HUES64 (cell line): ENCODE measurements at regions not wholly inside any gene's neighbourhood (a gene's known extent, or its start where the extent isn't known, plus 50 kb on each side); places are given as distances from the start of the nearest gene placed in this dataset.
"Not testable (repeated sequence)": the region's sequence is repeated elsewhere in the genome, so short reads cannot be mapped to it uniquely, and the experiment has no call there.

Source experiments
- H3K27ac ChIP-seq: 2 replicates; pipeline ENCODE4 v1.7.0; 2013; ENCODE audit warnings: low read depth, low read length, inconsistent platforms
- H3K27me3 ChIP-seq: 2 replicates; pipeline ENCODE4 v1.6.1; 2013; ENCODE audit warnings: mild to moderate bottlenecking, low read length; ENCODE audit not compliant: insufficient read depth
- H3K36me3 ChIP-seq: 2 replicates; pipeline ENCODE4 v1.6.1; 2013; ENCODE audit warnings: mild to moderate bottlenecking, low read length; ENCODE audit not compliant: insufficient read depth
- H3K4me1 ChIP-seq: 2 replicates; pipeline ENCODE4 v1.6.1; 2013; ENCODE audit warnings: mild to moderate bottlenecking, low read length, moderate library complexity; ENCODE audit not compliant: insufficient read depth
- H3K4me3 ChIP-seq: 2 replicates; pipeline ENCODE4 v1.5.1; 2013; ENCODE audit warnings: mild to moderate bottlenecking, low read length, moderate library complexity
- H3K9ac ChIP-seq: 2 replicates; pipeline ENCODE4 v1.6.1; 2013; ENCODE audit warnings: mild to moderate bottlenecking, low read depth, low read length
- H3K9me3 ChIP-seq: 2 replicates; pipeline ENCODE4 v1.6.1; 2013; ENCODE audit warnings: low read depth, low read length; ENCODE audit not compliant: insufficient read depth
- WGBS: fragments of 150-250, 120-280 bp; methylation state at CpG from one replicate; pipeline ENCODE4 v1.1.7; 2013; ENCODE audit warnings: missing lambda C conversion rate; 5-methylcytosine and 5-hydroxymethylcytosine counted together

DNA sequence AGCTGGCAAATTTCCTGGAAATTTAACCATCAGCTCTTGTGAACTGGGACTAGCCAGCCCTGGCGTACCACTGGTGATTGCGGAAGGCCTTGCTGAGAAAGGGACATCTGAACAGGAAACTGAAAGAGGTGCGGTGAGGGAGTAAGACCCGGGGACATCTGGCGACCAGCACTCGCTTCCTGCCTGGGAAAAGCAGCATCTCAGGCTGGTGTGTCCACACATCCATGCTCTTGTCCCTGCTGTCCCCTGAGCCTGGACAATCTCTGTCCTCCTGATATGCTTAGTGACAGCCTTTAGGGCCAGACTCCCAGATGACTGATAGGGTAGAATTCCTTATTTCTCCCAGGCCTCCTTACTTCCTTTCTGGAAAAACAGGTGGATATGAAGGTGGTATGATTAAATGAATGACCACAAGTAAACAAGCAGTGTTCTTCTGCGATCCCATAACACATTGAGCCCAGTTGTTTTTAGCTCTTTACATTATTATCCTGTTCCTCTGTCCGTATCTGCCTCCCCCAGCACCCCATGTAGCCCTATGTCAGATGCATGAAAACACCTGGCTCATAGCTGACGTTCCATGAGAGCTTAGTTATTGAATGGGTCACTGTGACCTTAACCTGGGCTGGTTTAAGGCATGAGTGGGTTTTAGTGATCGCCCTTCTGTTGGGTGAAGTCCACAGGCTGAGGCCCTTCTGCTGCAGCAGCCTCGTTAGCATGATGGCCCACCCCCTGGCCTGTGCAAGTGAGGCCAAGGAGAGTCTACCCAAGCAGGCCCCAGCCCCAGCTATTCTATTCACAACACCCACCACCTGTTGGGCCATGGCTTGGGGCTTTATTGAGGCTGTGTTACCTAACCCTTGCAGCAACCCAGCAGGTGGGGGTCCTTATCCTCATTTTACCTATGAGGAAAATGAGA, 76.1 kb upstream of the GADD45A start:
- Histone ChIP-seq H3K27ac (no peak overlapping the region), H3K9me3 (no peaks in the 10 kb centered on the region), H3K4me3 (no peak overlapping the region), H3K4me1 (peaks cover 10% of the 10 kb centered on the region; the same call in 1 of the 2 replicates), H3K36me3 (no peaks in the 10 kb centered on the region), H3K27me3 (no peaks in the 10 kb centered on the region), H3K9ac (no peak overlapping the region)
- WGBS, result 91% methylated on average over 11 of the region's 11 CpGs

GRCh38 chr1:67609577-67610341, 75.2 kb upstream of the GADD45A start:
- H3K4me3 ChIP-seq, result no peak overlapping the region
- no peaks in the 10 kb centered on the region for H3K9me3 ChIP-seq
- no peaks in the 10 kb centered on the region for H3K36me3 ChIP-seq
- no peak overlapping the region for H3K27ac ChIP-seq
- H3K9ac ChIP-seq, result no peak overlapping the region
- 91% methylated on average over 9 of the region's 10 CpGs for WGBS
- H3K27me3 ChIP-seq, result no peaks in the 10 kb centered on the region
- H3K4me1 ChIP-seq, result peaks cover 6% of the 10 kb centered on the region; the same call in 1 of the 2 replicates

GRCh38 chr1:67610450-67610849, 74.6 kb upstream of the GADD45A start:
- 89% methylated on average over 5 of the region's 5 CpGs for WGBS

DNA sequence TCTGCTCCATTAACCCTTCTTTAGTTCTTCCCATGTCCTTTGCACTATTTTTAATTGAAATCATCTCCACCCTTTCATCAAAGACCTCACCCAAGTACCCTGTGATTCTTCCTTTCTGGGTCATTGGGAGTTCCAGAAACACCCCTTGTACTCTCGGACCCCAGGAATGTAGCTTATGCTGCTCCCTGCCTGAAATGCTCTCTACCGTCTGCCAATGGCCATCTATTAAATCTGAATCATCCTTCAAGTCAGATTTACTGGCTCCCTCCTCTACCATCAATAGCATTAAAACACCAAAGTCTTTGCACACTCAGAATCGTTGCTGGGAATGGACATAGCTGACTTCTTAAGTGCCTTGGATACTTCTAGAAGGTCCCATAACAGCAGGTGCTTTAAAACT, 73.2 kb upstream of the GADD45A start:
- Histone ChIP-seq H3K27me3 (no peaks in the 10 kb centered on the region), H3K9ac (no peak overlapping the region), H3K4me3 (no peak overlapping the region), H3K9me3 (no peaks in the 10 kb centered on the region), H3K27ac (no peak overlapping the region), H3K36me3 (no peaks in the 10 kb centered on the region), H3K4me1 (peaks cover 4% of the 10 kb centered on the region; the same call in 1 of the 2 replicates)
- 96% methylated on average over 3 of the region's 3 CpGs for WGBS

More at GRCh38 chr1:67610450-67610849, 74.6 kb upstream of the GADD45A start:
- Histone ChIP-seq H3K27ac (no peak overlapping the region), H3K9ac (no peak overlapping the region), H3K9me3 (no peaks in the 10 kb centered on the region), H3K36me3 (no peaks in the 10 kb centered on the region), H3K27me3 (no peaks in the 10 kb centered on the region), H3K4me1 (peaks cover 4% of the 10 kb centered on the region; the same call in 1 of the 2 replicates), H3K4me3 (no peak overlapping the region)

GRCh38 chr1:67612788-67613241, 72.2 kb upstream of the GADD45A start:
- Histone ChIP-seq H3K4me1 (peaks cover 4% of the 10 kb centered on the region; the same call in 1 of the 2 replicates), H3K9me3 (no peaks in the 10 kb centered on the region), H3K27me3 (no peaks in the 10 kb centered on the region), H3K36me3 (no peaks in the 10 kb centered on the region), H3K27ac (no peak overlapping the region), H3K4me3 (no peak overlapping the region), H3K9ac (no peak overlapping the region)
- WGBS, result 92% methylated on average over 4 of the region's 4 CpGs

DNA sequence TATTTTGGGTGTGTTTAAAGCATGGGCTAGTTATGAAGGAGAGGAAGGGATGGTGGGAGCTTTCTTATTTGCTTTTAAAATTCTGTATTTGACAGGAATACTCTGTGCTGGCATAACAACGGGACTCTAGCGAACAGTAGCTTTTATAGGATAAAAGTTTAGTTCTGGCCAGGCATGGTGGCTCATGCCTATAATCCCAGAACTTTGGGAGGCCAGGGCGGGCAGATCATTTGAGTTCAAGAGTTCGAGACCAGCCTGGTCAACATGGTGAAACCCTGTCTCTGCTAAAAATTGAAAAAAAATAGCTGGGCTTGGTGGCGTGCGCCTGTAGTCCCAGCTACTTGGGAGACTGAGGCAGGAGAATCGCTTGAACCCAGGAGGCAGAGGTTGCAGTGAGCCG, 71.5 kb upstream of the GADD45A start:
- H3K4me3 ChIP-seq, H3K27ac ChIP-seq: not testable (repeated sequence)
- 94% methylated on average over 8 of the region's 8 CpGs for WGBS

GRCh38 chr1:67614511-67614934, 70.5 kb upstream of the GADD45A start:
- peaks cover 4% of the 10 kb centered on the region; the same call in 1 of the 2 replicates for H3K4me1 ChIP-seq
- no peaks in the 10 kb centered on the region for H3K9me3 ChIP-seq
- no peak overlapping the region for H3K4me3 ChIP-seq
- no peaks in the 10 kb centered on the region for H3K36me3 ChIP-seq
- 89% methylated on average over 3 of the region's 3 CpGs for WGBS
- H3K9ac ChIP-seq, result no peak overlapping the region
- no peaks in the 10 kb centered on the region for H3K27me3 ChIP-seq
- H3K27ac ChIP-seq, result no peak overlapping the region

More for the DNA sequence above, 71.5 kb upstream of the GADD45A start:
- H3K27me3 ChIP-seq, H3K9ac ChIP-seq, H3K36me3 ChIP-seq, H3K9me3 ChIP-seq, H3K4me1 ChIP-seq: not testable (repeated sequence)

GRCh38 chr1:67615886-67616285, 69.1 kb upstream of the GADD45A start:
- Histone ChIP-seq H3K27ac (no peak overlapping the region), H3K9ac (no peak overlapping the region)
- WGBS, result no CpG with 5 or more reads among the region's 1 CpG

DNA sequence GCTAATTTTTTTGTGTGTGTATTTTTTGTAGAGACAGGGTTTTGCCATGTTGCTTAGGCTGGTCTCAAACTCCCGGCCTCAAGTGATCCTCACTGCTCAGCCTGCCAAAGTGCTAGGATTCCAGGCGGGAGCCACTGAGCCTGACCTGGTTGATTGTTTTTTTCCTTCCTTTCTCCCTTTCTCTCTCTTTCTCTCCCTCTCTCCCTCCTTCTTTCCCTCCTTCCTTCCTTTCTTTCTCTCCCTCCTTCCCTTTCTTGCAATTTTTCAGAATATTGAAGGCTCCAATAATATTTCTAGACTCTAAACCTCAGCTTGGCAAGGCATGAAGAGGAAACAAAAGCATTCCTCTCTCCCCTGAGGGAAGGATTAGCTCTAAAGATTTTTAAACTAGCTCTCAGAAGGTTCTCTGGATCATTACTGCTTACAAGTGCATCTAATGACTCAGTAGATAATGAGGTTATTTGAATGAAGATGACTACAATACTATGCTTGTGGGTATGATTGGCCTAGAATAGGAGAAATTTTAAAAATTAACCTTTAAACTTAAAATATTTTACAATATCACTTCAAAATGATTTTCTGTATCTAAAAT, 68.5 kb upstream of the GADD45A start:
- 89% methylated on average over 2 of the region's 2 CpGs for WGBS
- Histone ChIP-seq H3K4me1 (peaks cover 4% of the 10 kb centered on the region; the same call in 1 of the 2 replicates), H3K27ac (no peak overlapping the region), H3K4me3 (no peak overlapping the region), H3K27me3 (no peaks in the 10 kb centered on the region), H3K36me3 (no peaks in the 10 kb centered on the region), H3K9me3 (no peaks in the 10 kb centered on the region), H3K9ac (no peak overlapping the region)

More at GRCh38 chr1:67615886-67616285, 69.1 kb upstream of the GADD45A start:
- Histone ChIP-seq H3K27me3 (no peaks in the 10 kb centered on the region), H3K36me3 (no peaks in the 10 kb centered on the region), H3K4me1 (peaks cover 4% of the 10 kb centered on the region; the same call in 1 of the 2 replicates), H3K9me3 (no peaks in the 10 kb centered on the region), H3K4me3 (no peak overlapping the region)

DNA sequence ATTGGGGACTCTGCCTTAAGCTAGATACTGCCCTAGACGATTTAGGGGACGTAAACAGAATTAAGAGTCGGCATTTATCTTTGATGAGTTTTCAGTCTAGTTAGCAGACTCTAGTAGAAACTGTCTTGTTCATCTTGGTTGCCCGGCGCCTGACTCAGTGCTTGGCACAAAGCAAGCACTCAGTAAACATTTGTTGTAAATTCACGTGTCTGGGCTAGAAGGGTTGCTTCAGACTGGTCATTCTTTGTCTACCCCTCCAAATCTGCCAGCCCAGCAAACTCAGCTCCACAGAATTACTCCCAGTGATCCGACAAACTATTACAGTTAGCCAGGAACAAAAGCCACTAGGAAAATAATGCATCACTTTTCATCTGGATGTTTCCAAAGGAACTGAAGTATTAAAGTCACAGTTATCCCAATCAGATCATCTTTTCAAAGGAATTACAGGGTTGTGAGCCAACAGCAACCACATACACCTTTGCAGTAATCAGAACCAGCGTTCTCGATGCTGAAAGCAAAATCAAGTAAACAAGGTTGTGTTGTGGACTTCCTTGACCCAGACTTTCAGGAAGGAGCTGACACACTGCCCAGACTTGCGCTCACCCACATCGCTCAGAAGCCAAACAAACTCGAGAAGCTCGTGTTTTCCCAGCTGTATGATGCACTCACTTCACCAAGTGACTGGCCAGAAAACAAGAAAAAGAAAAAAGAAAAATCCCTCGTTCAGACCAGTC, 66.5 kb upstream of the GADD45A start:
- no peaks in the 10 kb centered on the region for H3K36me3 ChIP-seq
- no peaks in the 10 kb centered on the region for H3K9me3 ChIP-seq
- WGBS, result 92% methylated on average over 14 of the region's 14 CpGs
- H3K27ac ChIP-seq, result no peak overlapping the region
- H3K27me3 ChIP-seq, result no peaks in the 10 kb centered on the region
- no peak overlapping the region for H3K4me3 ChIP-seq
- no peak overlapping the region for H3K9ac ChIP-seq
- H3K4me1 ChIP-seq, result no peaks in the 10 kb centered on the region
